Islet precursor cell (in vitro differentiated cells): ENCODE measurements at regions not wholly inside any gene's neighbourhood (a gene's known extent, or its start where the extent isn't known, plus 50 kb on each side); places are given as distances from the start of the nearest gene placed in this dataset.

ENCODE experiments used
- DNase-seq: peaks from one replicate; pipeline ENCODE4 v3.0.0-alpha.2; 2018

DNA sequence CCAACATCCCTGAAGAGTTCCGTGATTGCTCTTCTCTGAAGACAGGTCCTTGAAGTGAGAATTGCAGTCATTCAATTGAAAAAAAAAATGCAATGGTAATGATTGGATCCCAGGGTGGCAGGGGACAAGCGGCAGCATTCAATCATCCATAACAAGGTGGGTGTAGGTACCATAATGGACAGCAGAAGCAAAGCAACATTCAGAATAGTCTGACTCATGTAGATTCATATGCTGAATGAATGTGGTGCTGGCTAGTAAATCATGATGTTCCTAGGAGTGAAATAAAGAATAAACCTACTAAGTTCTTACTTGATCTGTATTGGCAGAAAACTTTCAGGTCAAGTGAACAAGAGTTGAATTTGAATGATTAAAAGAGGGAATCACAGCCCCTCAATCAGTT, 319.6 kb downstream of the GPATCH2 start:
- DNase-seq, result no peak

GRCh38 chr1:217281332-217281731, 349.6 kb downstream of the GPATCH2 start:
- DNase-seq, result no peak

DNA sequence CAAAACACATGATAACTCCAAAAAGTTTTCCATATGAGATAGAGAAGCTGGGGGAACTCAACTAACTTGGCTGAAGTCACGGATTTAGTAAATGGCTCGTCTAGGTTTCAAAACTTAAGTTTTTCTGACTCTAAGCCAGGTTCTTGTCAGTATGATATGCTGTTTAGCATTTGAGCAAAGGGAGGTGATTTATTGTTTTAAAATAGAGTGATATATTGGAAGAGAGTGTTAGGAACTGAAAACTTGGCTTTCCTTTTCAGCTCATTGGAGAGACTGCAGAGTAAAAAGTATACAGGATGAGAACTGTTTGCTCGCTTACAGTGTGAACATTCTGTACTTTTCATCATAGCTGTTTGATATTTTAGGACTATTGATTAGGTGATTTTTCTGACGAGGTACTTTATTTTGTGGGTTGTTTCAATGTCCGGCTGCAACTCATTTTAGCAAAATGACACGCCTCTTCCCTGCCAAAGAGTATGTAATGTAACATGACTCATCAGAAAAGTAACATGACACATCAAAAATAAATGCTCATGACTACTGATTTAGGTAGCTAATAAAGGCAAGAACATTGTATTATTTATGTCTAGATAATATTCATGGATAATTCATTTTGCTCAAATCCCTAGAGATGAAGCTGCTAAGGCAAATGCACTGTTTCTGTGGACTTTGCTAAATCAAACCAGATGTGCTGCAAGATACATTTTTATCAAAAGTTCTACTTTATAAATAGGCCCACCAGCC, 355.1 kb downstream of the GPATCH2 start:
- no peak for DNase-seq

DNA sequence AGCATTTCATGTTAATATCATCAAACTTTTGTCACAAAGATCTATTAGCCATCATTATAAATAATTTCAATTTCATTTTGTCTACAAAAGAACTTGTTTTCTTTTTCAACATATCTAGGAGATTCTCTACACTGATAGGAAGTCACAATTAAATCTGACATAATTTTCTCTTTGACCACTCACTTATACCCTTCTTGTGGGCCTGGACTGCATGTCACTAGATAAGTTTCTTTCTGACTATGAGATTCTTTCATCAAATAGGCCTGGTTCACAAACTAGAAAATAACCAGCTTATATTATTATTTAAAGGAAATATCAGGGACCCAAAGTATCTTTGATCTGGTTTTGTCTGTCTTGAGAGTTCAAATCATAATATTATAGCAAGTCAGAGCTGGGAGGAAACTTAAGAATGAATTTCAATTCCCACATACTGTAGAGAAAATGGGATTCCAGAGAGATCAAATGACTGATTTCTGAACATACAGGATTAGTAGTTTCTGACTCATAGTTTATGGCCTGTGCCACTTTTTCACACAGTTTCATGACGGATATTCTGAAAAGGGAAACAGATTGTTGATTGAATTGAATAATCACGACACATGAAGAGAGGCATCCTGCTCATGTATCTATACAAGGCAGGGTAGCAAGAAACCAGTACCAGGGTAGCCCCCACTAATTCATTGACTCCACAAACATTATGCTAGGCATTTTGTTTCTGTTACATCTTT, 355.8 kb downstream of the GPATCH2 start:
- no peak for DNase-seq

GRCh38 chr1:217274416-217274815, 356.5 kb downstream of the GPATCH2 start:
- DNase-seq, result no peak

GRCh38 chr1:217273866-217274265, 357.0 kb downstream of the GPATCH2 start:
- DNase-seq, result no peak

- no peak for DNase-seq
Observed at GRCh38 chr1:217272385-217272784, 358.5 kb downstream of the GPATCH2 start.

GRCh38 chr1:217270101-217270500, 360.8 kb downstream of the GPATCH2 start:
- DNase-seq, result no peak

DNA sequence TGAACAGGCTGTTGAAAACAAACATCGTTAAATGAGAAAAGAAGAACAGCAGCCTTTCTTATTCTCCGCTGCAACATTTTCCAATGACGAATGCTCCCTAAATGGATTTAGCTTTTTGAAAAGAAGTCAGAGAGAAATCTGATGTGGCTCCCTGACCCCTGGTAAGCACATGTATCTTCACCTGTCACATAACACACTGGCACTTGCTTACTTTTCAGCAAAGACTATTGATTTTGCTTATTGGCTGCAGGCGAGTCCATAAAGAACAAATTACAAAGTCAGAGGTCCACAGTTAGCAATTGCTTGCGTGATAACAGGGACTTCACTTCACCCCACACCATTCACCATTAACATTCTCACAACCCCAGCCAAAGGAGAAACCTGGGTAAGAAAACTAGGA, 362.8 kb downstream of the GPATCH2 start:
- no peak for DNase-seq

GRCh38 chr1:217261636-217262035, 369.3 kb downstream of the GPATCH2 start:
- DNase-seq, result no peak

- no peak for DNase-seq
Observed at GRCh38 chr1:217260676-217261075, 370.2 kb downstream of the GPATCH2 start.

DNA sequence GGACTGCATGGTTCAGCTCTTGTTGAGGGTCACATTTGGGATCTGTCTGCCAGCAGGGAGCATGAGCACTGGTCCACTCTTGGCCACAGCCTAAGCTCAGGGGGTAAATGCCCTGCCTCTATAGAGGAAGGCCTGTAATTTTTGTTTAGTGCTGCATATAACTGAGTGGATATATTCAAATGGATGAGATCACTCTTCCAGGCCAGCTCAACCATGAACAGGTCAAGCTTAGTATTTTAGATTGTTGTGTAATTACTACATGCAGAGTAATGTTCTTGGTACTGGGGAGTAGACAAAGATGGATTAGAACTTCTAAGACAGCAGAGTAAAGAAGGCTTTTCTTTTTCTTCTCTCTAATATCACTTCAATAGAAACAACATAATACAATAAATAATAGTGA, 376.9 kb downstream of the GPATCH2 start:
- DNase-seq, result no peak

- DNase-seq, result no peak
Observed at GRCh38 chr1:217253351-217253750, 377.5 kb downstream of the GPATCH2 start.

- no peak for DNase-seq
Observed at GRCh38 chr1:217251121-217251520, 379.8 kb downstream of the GPATCH2 start.

- DNase-seq, result no peak
Observed at GRCh38 chr1:217249857-217250256, 381.0 kb downstream of the GPATCH2 start.

DNA sequence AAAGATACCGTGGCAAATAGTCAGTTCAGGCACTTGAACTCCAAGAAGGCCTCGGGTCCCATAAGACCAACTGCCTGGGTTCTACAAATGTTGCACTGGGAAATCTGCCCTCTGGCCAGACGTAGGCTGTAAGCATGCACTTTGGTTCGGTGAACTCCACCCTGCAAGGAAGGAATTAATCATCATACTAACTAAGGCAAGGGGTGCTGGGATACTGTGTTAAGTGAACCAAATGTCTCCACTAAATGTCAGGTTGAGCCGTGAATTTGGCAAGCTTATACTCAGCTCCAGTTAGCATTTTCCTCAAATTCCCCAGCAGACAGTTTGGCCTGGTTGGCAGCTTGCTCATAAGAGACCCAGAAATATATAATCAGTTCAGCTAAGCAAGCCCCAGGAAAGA, 385.9 kb downstream of the GPATCH2 start:
- no peak for DNase-seq

- no peak for DNase-seq
Observed at GRCh38 chr1:217240656-217241055, 390.2 kb downstream of the GPATCH2 start.

DNA sequence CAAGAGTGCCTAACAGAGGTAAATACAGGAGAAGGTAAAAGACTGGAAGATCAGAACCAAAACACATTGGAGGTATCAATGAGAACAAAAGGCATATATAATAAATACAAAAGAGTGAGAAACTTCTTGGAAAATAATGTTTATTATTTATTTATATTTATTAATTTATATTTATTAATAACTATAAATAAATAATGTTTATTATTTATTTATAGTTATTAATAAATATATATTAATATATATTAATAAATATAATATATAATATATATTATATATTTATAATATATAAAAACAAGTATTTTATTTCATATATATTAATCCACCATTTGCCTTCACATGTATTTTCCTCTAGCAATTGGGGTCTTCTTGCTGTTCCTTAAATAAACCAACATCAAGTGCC, 391.9 kb downstream of the GPATCH2 start:
- DNase-seq, result no peak

GRCh38 chr1:217230412-217230811, 400.5 kb downstream of the GPATCH2 start:
- no peak for DNase-seq

DNA sequence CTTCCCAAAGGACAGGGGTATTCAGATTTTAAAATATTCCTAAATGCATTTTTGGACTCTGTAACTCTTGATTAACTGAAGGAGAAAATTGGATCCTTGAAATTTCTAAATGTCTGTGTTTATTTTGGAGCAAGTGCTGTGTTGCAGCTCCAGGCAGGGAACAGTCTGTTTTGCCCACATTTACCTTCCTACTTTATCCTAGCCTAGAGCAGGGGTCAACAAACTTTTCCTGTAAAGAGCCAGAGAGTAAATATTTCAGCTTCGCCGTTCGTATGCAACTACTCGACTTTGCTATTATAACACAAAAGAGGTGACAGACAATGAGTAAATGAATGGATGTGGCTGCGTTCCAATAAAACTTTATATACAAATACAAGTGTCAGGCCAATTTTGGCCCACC, 402.2 kb downstream of the GPATCH2 start:
- no peak for DNase-seq

- no peak for DNase-seq
Observed at GRCh38 chr1:217224201-217224600, 406.7 kb downstream of the GPATCH2 start.

- DNase-seq, result no peak
Observed at GRCh38 chr1:217214551-217214950, 416.3 kb downstream of the GPATCH2 start.

DNA sequence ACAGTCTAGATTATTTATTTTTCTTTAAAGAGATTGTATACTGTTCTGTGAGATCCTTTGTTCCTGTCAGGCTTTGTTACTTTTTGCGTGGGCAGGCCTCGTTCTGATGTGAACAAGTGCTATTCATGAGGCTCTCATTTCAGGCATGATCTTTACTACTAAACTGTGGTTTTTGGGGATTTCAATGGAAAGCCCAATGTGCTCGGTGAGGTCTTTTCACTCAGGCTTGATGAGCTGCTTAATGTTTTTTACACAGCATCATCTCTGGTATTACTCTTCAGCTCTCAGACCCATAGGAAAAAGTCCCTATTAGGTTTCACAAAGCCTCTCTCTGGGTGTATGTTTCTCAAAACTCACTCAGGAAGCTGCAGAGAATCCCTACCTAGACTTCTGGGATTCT, 419.4 kb downstream of the GPATCH2 start:
- no peak for DNase-seq

GRCh38 chr1:217205578-217205977, 425.3 kb downstream of the GPATCH2 start:
- DNase-seq, result no peak

GRCh38 chr1:217196616-217197015, 434.3 kb downstream of the GPATCH2 start:
- DNase-seq, result no peak
